MM.1S (cell line): ENCODE measurements at regions not wholly inside any gene's neighbourhood (a gene's known extent, or its start where the extent isn't known, plus 50 kb on each side); places are given as distances from the start of the nearest gene placed in this dataset.

ENCODE experiments used
- DNase-seq: peaks from one replicate; pipeline ENCODE4 v3.0.0-alpha.2; 2015
- H2AFZ ChIP-seq: fragments of 300-600 bp; sonication (generic); 2 replicates; pipeline ENCODE4 v1.6.0; 2016; ENCODE audit warnings: antibody characterized with exemption, low read length
- H3F3A ChIP-seq: fragments of 300-600 bp; sonication (generic); 2 replicates; pipeline ENCODE4 v1.6.1; 2016; ENCODE audit warnings: mild to moderate bottlenecking, antibody characterized with exemption, low read length, moderate library complexity, mixed read lengths; ENCODE audit not compliant: insufficient read depth
- H3K27ac ChIP-seq: fragments of 300-600 bp; sonication (generic); 2 replicates; pipeline ENCODE4 v1.5.1; 2016; ENCODE audit warnings: mild to moderate bottlenecking, low read length
- H3K27me3 ChIP-seq: fragments of 300-600 bp; sonication (generic); replicated peaks from 2 replicates; pipeline ENCODE4 v1.6.0; 2016; ENCODE audit warnings: low read length; ENCODE audit not compliant: insufficient read depth
- H3K36me3 ChIP-seq: fragments of 300-600 bp; sonication (generic); replicated peaks from 2 replicates; pipeline ENCODE4 v1.6.1; 2016; ENCODE audit warnings: mild to moderate bottlenecking, low read length, mixed read lengths; ENCODE audit not compliant: insufficient read depth
- H3K4me1 ChIP-seq: fragments of 300-600 bp; sonication (generic); 2 replicates; pipeline ENCODE4 v1.6.1; 2016; ENCODE audit warnings: low read length, mixed read lengths
- H3K4me2 ChIP-seq: fragments of 300-600 bp; sonication (generic); 2 replicates; pipeline ENCODE4 v1.6.0; 2016; ENCODE audit warnings: low read depth, low read length
- H3K4me3 ChIP-seq: fragments of 300-600 bp; sonication (generic); 2 replicates; pipeline ENCODE4 v1.5.1; 2016; ENCODE audit warnings: low read length, mixed read lengths
- H3K79me2 ChIP-seq: fragments of 300-600 bp; sonication (generic); 2 replicates; pipeline ENCODE4 v1.6.1; 2016; ENCODE audit warnings: mixed run types, low read length, mixed read lengths
- H3K9ac ChIP-seq: fragments of 300-600 bp; sonication (generic); 2 replicates; pipeline ENCODE4 v1.6.1; 2016; ENCODE audit warnings: low read length, mixed read lengths
- H3K9me2 ChIP-seq: fragments of 300-600 bp; sonication (generic); replicated peaks from 2 replicates; pipeline ENCODE4 v1.6.1; 2016; ENCODE audit warnings: mild to moderate bottlenecking, low read length, mixed read lengths; ENCODE audit not compliant: insufficient read depth
- H3K9me3 ChIP-seq: fragments of 300-600 bp; sonication (generic); replicated peaks from 2 replicates; pipeline ENCODE4 v1.6.1; 2016; ENCODE audit warnings: mild to moderate bottlenecking, low read length, mixed read lengths; ENCODE audit not compliant: insufficient read depth
- H4K20me1 ChIP-seq: fragments of 300-600 bp; sonication (generic); 2 replicates; pipeline ENCODE4 v1.6.1; 2016; ENCODE audit warnings: mild to moderate bottlenecking, low read length, moderate library complexity, mixed read lengths; ENCODE audit not compliant: insufficient read depth
- EZH2 ChIP-seq: fragments of 300-600 bp; sonication (generic); optimal IDR thresholded peaks from 2 replicates; pipeline ENCODE3; 2017; ENCODE audit warnings: low read depth, mild to moderate bottlenecking, antibody characterized with exemption, low read length, mixed read lengths
- EZH2phosphoT487 ChIP-seq: fragments of 300-600 bp; sonication (generic); IDR thresholded peaks from 2 replicates; pipeline ENCODE4 v1.6.1; 2018; ENCODE audit warnings: antibody characterized with exemption, low read length
- TF ChIP-seq, protein P1 (sequence below): fragments of 300-600 bp; sonication (generic); IDR thresholded peaks from 2 replicates; pipeline ENCODE4 v1.5.1; 2016; ENCODE audit warnings: antibody characterized with exemption, low read length, mixed read lengths

DNA sequence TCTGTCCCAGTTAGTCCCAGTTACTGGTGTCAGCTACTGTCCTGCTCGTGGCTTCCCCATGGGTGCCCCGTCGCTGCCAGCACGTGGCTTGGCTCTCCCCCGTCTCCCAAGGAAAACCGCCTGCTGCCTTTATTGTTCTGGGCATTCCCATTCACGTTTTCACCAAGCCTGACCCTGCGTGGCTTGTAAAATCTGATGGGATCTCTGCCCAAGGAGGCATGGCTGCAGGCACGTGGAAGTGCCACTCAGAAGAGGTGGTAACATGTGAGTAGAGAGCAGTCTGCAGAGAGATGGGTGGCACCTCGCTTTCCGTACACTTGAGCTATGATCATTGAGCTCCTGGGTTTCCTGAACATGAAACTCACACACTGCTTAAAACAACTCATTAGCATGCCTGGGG, 429.2 kb upstream of the KLF4 start:
- H3F3A ChIP-seq: no peaks in the 10 kb centered on the region
- TF ChIP-seq EZH2phosphoT487 (no peak), EZH2 (no peak)
- TF ChIP-seq, protein P1, sequence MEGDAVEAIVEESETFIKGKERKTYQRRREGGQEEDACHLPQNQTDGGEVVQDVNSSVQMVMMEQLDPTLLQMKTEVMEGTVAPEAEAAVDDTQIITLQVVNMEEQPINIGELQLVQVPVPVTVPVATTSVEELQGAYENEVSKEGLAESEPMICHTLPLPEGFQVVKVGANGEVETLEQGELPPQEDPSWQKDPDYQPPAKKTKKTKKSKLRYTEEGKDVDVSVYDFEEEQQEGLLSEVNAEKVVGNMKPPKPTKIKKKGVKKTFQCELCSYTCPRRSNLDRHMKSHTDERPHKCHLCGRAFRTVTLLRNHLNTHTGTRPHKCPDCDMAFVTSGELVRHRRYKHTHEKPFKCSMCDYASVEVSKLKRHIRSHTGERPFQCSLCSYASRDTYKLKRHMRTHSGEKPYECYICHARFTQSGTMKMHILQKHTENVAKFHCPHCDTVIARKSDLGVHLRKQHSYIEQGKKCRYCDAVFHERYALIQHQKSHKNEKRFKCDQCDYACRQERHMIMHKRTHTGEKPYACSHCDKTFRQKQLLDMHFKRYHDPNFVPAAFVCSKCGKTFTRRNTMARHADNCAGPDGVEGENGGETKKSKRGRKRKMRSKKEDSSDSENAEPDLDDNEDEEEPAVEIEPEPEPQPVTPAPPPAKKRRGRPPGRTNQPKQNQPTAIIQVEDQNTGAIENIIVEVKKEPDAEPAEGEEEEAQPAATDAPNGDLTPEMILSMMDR: no peak

DNA sequence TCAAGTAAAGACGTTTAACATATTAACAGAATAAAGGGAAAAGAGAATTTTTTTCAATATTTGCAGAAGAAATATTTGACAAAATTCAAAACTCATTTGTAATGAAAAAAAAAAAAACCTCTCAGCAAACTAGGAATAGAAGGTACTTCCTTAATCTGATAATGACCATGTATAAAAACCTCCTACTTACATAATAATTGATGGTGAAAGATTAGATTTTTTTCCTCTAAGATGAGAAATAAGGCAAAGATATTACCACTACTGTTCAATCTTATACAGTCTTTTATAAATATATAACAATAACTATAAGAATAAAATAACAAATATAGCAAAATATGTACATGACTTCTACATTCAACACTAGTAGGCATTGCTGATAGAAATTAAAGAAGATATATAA, 424.6 kb upstream of the KLF4 start:
- H3K79me2 ChIP-seq: no peaks in the 10 kb centered on the region
- no peak for TF ChIP-seq EZH2phosphoT487
- TF ChIP-seq, protein P1: no peak
- no peak for TF ChIP-seq EZH2
- no peak for DNase-seq
- H3K4me2 ChIP-seq: no peak overlapping the region
- H3K9ac ChIP-seq: no peak overlapping the region
- H2AFZ ChIP-seq: no peak overlapping the region
- H3K9me3 ChIP-seq: no peaks in the 10 kb centered on the region
- H3K4me3 ChIP-seq: no peak overlapping the region
- no peaks in the 10 kb centered on the region for H3K9me2 ChIP-seq
- H3K27me3 ChIP-seq: no peaks in the 10 kb centered on the region
- no peaks in the 10 kb centered on the region for H3K4me1 ChIP-seq
- H3F3A ChIP-seq: no peaks in the 10 kb centered on the region
- no peaks in the 10 kb centered on the region for H3K36me3 ChIP-seq
- no peaks in the 10 kb centered on the region for H4K20me1 ChIP-seq
- H3K27ac ChIP-seq: no peak overlapping the region

More for the DNA sequence above, 429.2 kb upstream of the KLF4 start:
- H3K79me2 ChIP-seq: no peaks in the 10 kb centered on the region
- no peak overlapping the region for H2AFZ ChIP-seq
- H3K9ac ChIP-seq: no peak overlapping the region
- no peak overlapping the region for H3K27ac ChIP-seq
- no peaks in the 10 kb centered on the region for H4K20me1 ChIP-seq
- no peaks in the 10 kb centered on the region for H3K9me3 ChIP-seq
- no peaks in the 10 kb centered on the region for H3K9me2 ChIP-seq
- H3K4me1 ChIP-seq: no peaks in the 10 kb centered on the region
- no peaks in the 10 kb centered on the region for H3K27me3 ChIP-seq
- H3K36me3 ChIP-seq: no peaks in the 10 kb centered on the region
- H3K4me3 ChIP-seq: no peak overlapping the region
- no peak for DNase-seq
- no peak overlapping the region for H3K4me2 ChIP-seq

DNA sequence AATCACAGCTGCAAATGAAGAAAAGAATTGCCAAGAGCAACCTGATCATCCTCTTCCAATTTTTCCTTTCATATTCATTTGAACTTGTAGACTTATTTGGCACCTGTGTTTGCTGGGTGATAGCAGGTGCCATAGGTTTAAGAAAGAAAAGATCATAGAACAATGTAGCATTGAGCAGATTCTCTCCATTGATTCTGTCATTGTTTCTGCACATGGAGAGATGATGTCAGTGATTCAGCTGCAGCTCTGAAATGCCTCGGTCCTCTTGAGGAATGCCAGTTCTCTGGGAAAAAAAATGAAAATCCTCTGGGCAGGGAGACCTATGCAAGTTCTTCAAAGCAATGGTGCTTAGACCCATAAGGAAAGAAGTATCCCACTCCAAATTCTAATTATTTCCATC, 418.1 kb upstream of the KLF4 start:
- Histone ChIP-seq H3K27me3 (no peaks in the 10 kb centered on the region), H3K79me2 (no peaks in the 10 kb centered on the region), H4K20me1 (no peaks in the 10 kb centered on the region), H3K4me2 (no peak overlapping the region), H2AFZ (no peak overlapping the region), H3K4me3 (no peak overlapping the region), H3K9me3 (no peaks in the 10 kb centered on the region), H3K9me2 (no peaks in the 10 kb centered on the region), H3K4me1 (no peaks in the 10 kb centered on the region), H3K9ac (no peak overlapping the region), H3F3A (no peaks in the 10 kb centered on the region), H3K27ac (no peak overlapping the region), H3K36me3 (no peaks in the 10 kb centered on the region)
- no peak for DNase-seq
- TF ChIP-seq, protein P1: no peak
- TF ChIP-seq EZH2 (no peak), EZH2phosphoT487 (no peak)

DNA sequence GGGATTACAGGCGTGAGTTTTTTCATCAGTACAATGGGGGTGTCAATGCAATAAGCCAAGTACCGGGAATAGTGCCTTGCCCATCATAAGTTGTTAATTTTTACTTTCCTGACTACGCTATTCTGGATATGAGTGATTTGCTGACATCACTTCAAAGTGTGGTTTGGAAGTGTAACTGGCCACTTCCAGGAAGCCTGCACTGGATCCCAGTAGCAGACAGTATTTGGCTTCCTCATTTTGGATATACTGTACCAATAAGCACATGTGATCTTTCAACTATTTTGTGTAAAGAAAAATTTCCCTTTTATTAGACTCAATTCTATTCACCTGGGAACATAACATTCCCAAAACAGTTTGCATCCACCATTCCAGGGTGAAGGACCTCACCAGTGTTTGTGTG, 417.7 kb upstream of the KLF4 start:
- no peaks in the 10 kb centered on the region for H3K9me3 ChIP-seq
- H3K4me2 ChIP-seq: no peak overlapping the region
- no peaks in the 10 kb centered on the region for H3F3A ChIP-seq
- no peak overlapping the region for H3K27ac ChIP-seq
- no peak for DNase-seq
- H4K20me1 ChIP-seq: no peaks in the 10 kb centered on the region
- TF ChIP-seq EZH2phosphoT487 (no peak), EZH2 (no peak)
- TF ChIP-seq, protein P1: no peak
- no peaks in the 10 kb centered on the region for H3K9me2 ChIP-seq
- H3K9ac ChIP-seq: no peak overlapping the region
- H2AFZ ChIP-seq: no peak overlapping the region
- H3K27me3 ChIP-seq: no peaks in the 10 kb centered on the region
- H3K4me3 ChIP-seq: no peak overlapping the region
- no peaks in the 10 kb centered on the region for H3K36me3 ChIP-seq
- no peaks in the 10 kb centered on the region for H3K4me1 ChIP-seq
- H3K79me2 ChIP-seq: no peaks in the 10 kb centered on the region
